B cell (primary cell): ENCODE measurements at regions not wholly inside any gene's neighbourhood (a gene's known extent, or its start where the extent isn't known, plus 50 kb on each side); places are given as distances from the start of the nearest gene placed in this dataset.

Source experiments
- ATAC-seq: fragments of 200-7000 bp; cut with Tn5 transposase; one replicate; pipeline ENCODE4 v1.10.0; 2021; ENCODE audit warnings: low read depth, mild to moderate bottlenecking, moderate number of reproducible peaks, moderate library complexity
- CTCF ChIA-PET: fragments of 350-600 bp; sonication (Branson Sonifier 250); formaldehyde crosslinking; loops from one replicate; lab custom pipeline; 2021; ENCODE audit warnings: antibody characterized with exemption, inconsistent platforms; lab: Charles Lee
- POLR2A ChIA-PET: fragments of 350-600 bp; sonication (Branson Sonifier 250); formaldehyde crosslinking; loops from one replicate; lab custom pipeline; 2021; ENCODE audit warnings: antibody characterized with exemption; lab: Charles Lee
- DNase-seq: peaks from one replicate; pipeline ENCODE4 v3.0.0; 2013
- H2AFZ ChIP-seq: 2 replicates; pipeline ENCODE4 v1.6.1; 2012; ENCODE audit warnings: mild to moderate bottlenecking, low read depth, low read length; ENCODE audit not compliant: insufficient read depth, poor library complexity, severe bottlenecking
- H3K27ac ChIP-seq, 2 donors: 1 replicate in 1 of 2; 2 replicates in 1 of 2; pipeline ENCODE4 v1.5.1; 2012 to 2013; ENCODE audit warnings: low read length in 2 of 2, mild to moderate bottlenecking in 2 of 2, moderate library complexity in 1 of 2
- H3K27me3 ChIP-seq, 4 experiments: fragments of 200-600 bp in 1 of 4; sonication (generic) in 1 of 4; replicated peaks in 1 of 4; 1 replicate in 2 of 4; 2 replicates in 2 of 4; pipeline versions ENCODE4 v1.6.1 to v1.7.0; 2013 to 2016; ENCODE audit warnings: low read length in 3 of 4, mild to moderate bottlenecking in 2 of 4, mixed read lengths in 1 of 4, moderate library complexity in 1 of 4; ENCODE audit not compliant: insufficient read depth in 4 of 4, control insufficient read depth in 3 of 4; ENCODE audit errors: control extremely low read depth in 1 of 4
- H3K36me3 ChIP-seq, 2 experiments: replicated peaks in 1 of 2; 1 replicate in 1 of 2; 2 replicates in 1 of 2; pipeline versions ENCODE4 v1.6.1 to v1.7.1; 2013; ENCODE audit warnings: low read length in 1 of 2; ENCODE audit not compliant: insufficient read depth in 2 of 2, control insufficient read depth in 1 of 2; ENCODE audit errors: control extremely low read depth in 1 of 2, extremely low read depth in 1 of 2
- H3K4me1 ChIP-seq, 2 donors: fragments of 200-600 bp in 1 of 2; sonication (generic) in 1 of 2; 1 replicate in 1 of 2; 2 replicates in 1 of 2; pipeline versions ENCODE4 v1.5.1 to v1.6.1; 2013 to 2017; ENCODE audit warnings: low read length in 2 of 2; ENCODE audit not compliant: control insufficient read depth in 2 of 2, insufficient read depth in 2 of 2
- H3K4me2 ChIP-seq: replicated peaks from 2 replicates; pipeline ENCODE3; 2012; ENCODE audit warnings: mild to moderate bottlenecking, low read depth, low read length; ENCODE audit not compliant: poor library complexity, severe bottlenecking
- H3K4me3 ChIP-seq, 5 experiments: fragments of 200-600 bp in 1 of 5; sonication (generic) in 1 of 5; 1 replicate in 3 of 5; 2 replicates in 2 of 5; pipeline versions ENCODE4 v1.5.1 to v1.7.0; 2011 to 2016; ENCODE audit warnings: low read length in 4 of 5, mild to moderate bottlenecking in 4 of 5, low read depth in 2 of 5, control low read depth in 1 of 5, moderate library complexity in 1 of 5; ENCODE audit not compliant: insufficient read depth in 1 of 5; ENCODE audit errors: control extremely low read depth in 1 of 5, extremely low read depth in 1 of 5
- H3K79me2 ChIP-seq: fragments of 200-600 bp; sonication (generic); one replicate; pipeline ENCODE4 v1.6.0; 2016; ENCODE audit warnings: low read length; ENCODE audit not compliant: control insufficient read depth, insufficient read depth
- H3K9ac ChIP-seq: fragments of 200-600 bp; sonication (generic); 2 replicates; pipeline ENCODE4 v1.6.1; 2017; ENCODE audit warnings: mild to moderate bottlenecking, low read length, moderate library complexity
- H3K9me3 ChIP-seq, 3 donors: one replicate each; pipeline versions ENCODE4 v1.6.1 to v1.7.1; 2013; ENCODE audit warnings: low read length in 2 of 3; ENCODE audit not compliant: control insufficient read depth in 2 of 3, insufficient read depth in 1 of 3; ENCODE audit errors: control extremely low read depth in 1 of 3
- H4K20me1 ChIP-seq: 2 replicates; pipeline ENCODE4 v1.6.0; 2012; ENCODE audit warnings: mild to moderate bottlenecking, low read length; ENCODE audit not compliant: insufficient read depth, control insufficient read depth, poor library complexity, severe bottlenecking
- H3K27ac Mint-ChIP-seq: one replicate; pipeline ENCODE4 v1.8.0; 2021; ENCODE audit warnings: mixed read lengths
- H3K27me3 Mint-ChIP-seq: one replicate; pipeline ENCODE4 v1.8.0; 2021; ENCODE audit warnings: mixed read lengths
- H3K4me1 Mint-ChIP-seq: one replicate; pipeline ENCODE4 v1.8.0; 2021; ENCODE audit warnings: mixed read lengths
- H3K4me3 Mint-ChIP-seq: one replicate; pipeline ENCODE4 v1.8.0; 2021; ENCODE audit warnings: mixed read lengths
- H3K9me3 Mint-ChIP-seq: one replicate; pipeline ENCODE4 v1.8.0; 2022; ENCODE audit warnings: mixed read lengths; ENCODE audit not compliant: insufficient read depth
- EZH2 ChIP-seq: IDR thresholded peaks from 2 replicates; pipeline ENCODE4 v1.6.1; 2012; ENCODE audit warnings: borderline replicate concordance, low read depth, mild to moderate bottlenecking, moderate library complexity, low read length; ENCODE audit not compliant: insufficient read depth, poor library complexity, severe bottlenecking
- WGBS: methylation state at CpG from one replicate; pipeline ENCODE4 v1.1.5; 2013; ENCODE audit warnings: missing lambda C conversion rate; ENCODE audit not compliant: insufficient coverage; 5-methylcytosine and 5-hydroxymethylcytosine counted together
- intact Hi-C: fragments of 100-400 bp; cut with micrococcal nuclease; formaldehyde crosslinking; loops from one replicate; pipeline ENCODE4 v1.10.0; 2022
- TF ChIP-seq, protein P1 (sequence below): fragments of 200-600 bp; IDR thresholded peaks from one replicate; pipeline ENCODE4 v1.8.0; 2022; ENCODE audit warnings: antibody characterized with exemption, mild to moderate bottlenecking

DNA sequence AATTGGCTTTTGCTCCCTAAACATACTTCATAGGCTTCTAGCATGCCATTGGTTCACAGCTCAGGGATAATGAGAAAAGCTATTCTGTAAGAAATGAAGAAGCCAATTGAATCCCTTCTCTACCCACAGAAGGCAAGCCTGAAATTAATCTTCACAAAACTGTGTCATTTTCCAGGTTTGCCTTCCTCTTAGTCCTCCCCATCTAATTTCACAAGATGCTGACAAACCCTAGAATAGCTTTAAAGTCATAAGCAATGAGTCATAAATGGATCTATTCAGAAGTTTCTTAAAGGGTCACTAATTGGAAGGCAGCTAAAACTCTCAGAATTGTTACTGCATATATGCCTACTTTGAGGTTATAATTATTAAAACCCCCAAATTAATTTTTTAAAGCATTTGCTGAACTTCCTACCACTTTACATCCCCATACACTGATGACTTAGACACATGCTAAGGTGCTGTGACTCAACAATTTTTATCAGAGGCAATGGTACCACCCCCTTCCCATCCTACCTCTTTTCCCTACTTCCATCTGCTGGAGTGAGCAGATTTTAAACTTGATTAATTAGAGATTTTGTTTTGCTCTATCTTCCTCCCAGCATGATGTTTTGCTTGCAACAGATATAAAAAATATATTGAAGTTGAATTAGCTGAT is 51.3 kb upstream of the NABP1 start:
- no peaks in the 10 kb centered on the region for H4K20me1 ChIP-seq
- peaks cover 12 to 20% of the 10 kb centered on the region in 2 donors for H3K4me1 ChIP-seq
- H3K9ac ChIP-seq = no peak overlapping the region
- no peaks in the 10 kb centered on the region for H3K9me3 Mint-ChIP-seq
- ATAC-seq (no peak), DNase-seq (no peak)
- no peak overlapping the region for H3K27ac ChIP-seq
- no peaks in the 10 kb centered on the region for H3K27me3 Mint-ChIP-seq
- no peaks in the 10 kb centered on the region for H3K36me3 ChIP-seq
- no peaks in the 10 kb centered on the region for H3K27me3 ChIP-seq
- H3K4me2 ChIP-seq = no peak overlapping the region
- TF ChIP-seq, protein P1, sequence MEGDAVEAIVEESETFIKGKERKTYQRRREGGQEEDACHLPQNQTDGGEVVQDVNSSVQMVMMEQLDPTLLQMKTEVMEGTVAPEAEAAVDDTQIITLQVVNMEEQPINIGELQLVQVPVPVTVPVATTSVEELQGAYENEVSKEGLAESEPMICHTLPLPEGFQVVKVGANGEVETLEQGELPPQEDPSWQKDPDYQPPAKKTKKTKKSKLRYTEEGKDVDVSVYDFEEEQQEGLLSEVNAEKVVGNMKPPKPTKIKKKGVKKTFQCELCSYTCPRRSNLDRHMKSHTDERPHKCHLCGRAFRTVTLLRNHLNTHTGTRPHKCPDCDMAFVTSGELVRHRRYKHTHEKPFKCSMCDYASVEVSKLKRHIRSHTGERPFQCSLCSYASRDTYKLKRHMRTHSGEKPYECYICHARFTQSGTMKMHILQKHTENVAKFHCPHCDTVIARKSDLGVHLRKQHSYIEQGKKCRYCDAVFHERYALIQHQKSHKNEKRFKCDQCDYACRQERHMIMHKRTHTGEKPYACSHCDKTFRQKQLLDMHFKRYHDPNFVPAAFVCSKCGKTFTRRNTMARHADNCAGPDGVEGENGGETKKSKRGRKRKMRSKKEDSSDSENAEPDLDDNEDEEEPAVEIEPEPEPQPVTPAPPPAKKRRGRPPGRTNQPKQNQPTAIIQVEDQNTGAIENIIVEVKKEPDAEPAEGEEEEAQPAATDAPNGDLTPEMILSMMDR = no peak
- TF ChIP-seq EZH2 = no peak
- ChIA-PET CTCF (interaction anchor here (0.8 to 3.2 kb wide), 3 partner anchors 11 to 60 kb away, joined by 3 to 10 read pairs (median 6); no protein-coding TSS in a partner anchor), POLR2A (no interaction called here)
- no peak overlapping the region for H2AFZ ChIP-seq
- no peak overlapping the region for H3K4me3 ChIP-seq
- no peaks in the 10 kb centered on the region for H3K9me3 ChIP-seq
- H3K79me2 ChIP-seq = no peaks in the 10 kb centered on the region
- H3K4me3 Mint-ChIP-seq = no peak overlapping the region
- H3K27ac Mint-ChIP-seq = no peak overlapping the region
- intact Hi-C loops = no loop called here
- H3K4me1 Mint-ChIP-seq = peaks cover 31% of the 10 kb centered on the region

DNA sequence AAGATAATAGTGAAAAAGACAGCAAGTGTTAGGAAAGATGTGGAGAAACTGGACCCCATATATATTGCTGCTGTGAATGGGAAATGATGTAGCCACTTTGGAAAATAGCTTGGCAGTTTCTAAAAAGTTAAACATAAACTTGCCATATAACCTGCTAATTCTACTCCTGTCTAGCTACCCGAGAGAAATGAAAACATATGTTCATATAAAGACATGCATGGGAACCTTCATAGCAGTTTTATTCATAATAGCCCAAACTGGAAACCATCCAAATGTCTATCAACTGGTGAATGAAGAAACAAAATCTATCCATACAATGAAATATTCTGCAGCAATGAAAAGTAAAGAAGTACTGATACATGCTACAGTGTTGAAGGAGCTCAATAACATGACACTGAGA is 50.4 kb upstream of the NABP1 start:
- H4K20me1 ChIP-seq = no peaks in the 10 kb centered on the region
- H3K9ac ChIP-seq = no peak overlapping the region
- DNase-seq (no peak), ATAC-seq (no peak)
- H3K36me3 ChIP-seq = no peaks in the 10 kb centered on the region
- no peak overlapping the region for H3K4me3 Mint-ChIP-seq
- peaks cover 28% of the 10 kb centered on the region for H3K4me1 Mint-ChIP-seq
- H3K4me1 ChIP-seq = peaks cover 12 to 20% of the 10 kb centered on the region in 2 donors
- no peak overlapping the region for H3K4me2 ChIP-seq
- no peaks in the 10 kb centered on the region for H3K79me2 ChIP-seq
- no peak overlapping the region for H2AFZ ChIP-seq
- no peaks in the 10 kb centered on the region for H3K27me3 Mint-ChIP-seq
- POLR2A ChIA-PET = interaction anchor here (1.0 kb wide), 1 partner anchor 51 kb away, joined by 3 read pairs; the partner anchor contains the start of gene NABP1
- CTCF ChIA-PET = interaction anchor here (1.7 to 3.2 kb wide), 2 partner anchors 11 to 61 kb away, joined by 6 to 10 read pairs; no protein-coding TSS in a partner anchor
- no peaks in the 10 kb centered on the region for H3K9me3 ChIP-seq
- no peak overlapping the region for H3K27ac ChIP-seq
- H3K27ac Mint-ChIP-seq = no peak overlapping the region
- H3K27me3 ChIP-seq = no peaks in the 10 kb centered on the region
- no peak overlapping the region for H3K4me3 ChIP-seq
- TF ChIP-seq EZH2 = no peak
- TF ChIP-seq, protein P1 = no peak
- 71% methylated on average over 1 of the region's 1 CpG for whole genome bisulfite sequencing
- intact Hi-C loops = no loop called here
- H3K9me3 Mint-ChIP-seq = no peaks in the 10 kb centered on the region
